BE2C (cell line): ENCODE measurements at regions not wholly inside any gene's neighbourhood (a gene's known extent, or its start where the extent isn't known, plus 50 kb on each side); places are given as distances from the start of the nearest gene placed in this dataset.

Source experiments
- DNase-seq: peaks from one replicate; pipeline ENCODE4 v3.0.0-alpha.2; 2020
- H3K27me3 ChIP-seq: fragments of 250-450 bp; sonication (Bioruptor Pico); 2 replicates; pipeline ENCODE4 v1.5.1; 2020; ENCODE audit warnings: mild to moderate bottlenecking
- H3K36me3 ChIP-seq: fragments of 250-450 bp; sonication (Bioruptor Pico); 2 replicates; pipeline ENCODE4 v1.5.1; 2020; ENCODE audit warnings: mild to moderate bottlenecking
- H3K4me1 ChIP-seq: fragments of 250-450 bp; sonication (Bioruptor Pico); 2 replicates; pipeline ENCODE4 v1.5.1; 2020
- H3K4me3 ChIP-seq: 2 replicates; pipeline ENCODE4 v1.5.1; 2011; ENCODE audit warnings: low read depth, low read length
- H3K9me3 ChIP-seq: fragments of 250-450 bp; sonication (Bioruptor Pico); 2 replicates; pipeline ENCODE4 v1.5.1; 2020
- TF ChIP-seq, protein P1 (sequence below): IDR thresholded peaks from 2 replicates; pipeline ENCODE4 v1.5.1; 2012; ENCODE audit warnings: mild to moderate bottlenecking, low read depth, low read length

DNA sequence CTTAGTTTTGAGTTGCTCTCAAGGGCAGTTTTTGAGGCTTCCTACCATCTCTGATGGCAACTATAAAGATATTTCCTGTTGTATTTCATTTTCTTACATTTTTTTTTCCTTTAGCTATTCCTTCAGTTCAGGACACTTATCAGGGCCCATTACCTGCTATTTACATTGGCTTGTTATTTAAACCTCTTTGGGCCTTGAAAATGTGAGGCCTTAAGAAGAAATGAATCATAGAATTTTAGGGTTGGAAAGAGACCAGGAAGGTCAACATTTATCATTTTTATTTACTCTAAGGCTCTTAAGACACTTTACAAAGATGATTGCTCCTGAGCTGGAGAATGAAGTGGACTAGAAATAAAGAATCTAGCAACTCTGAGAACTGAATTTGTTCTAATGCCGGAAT lies 335.2 kb downstream of the DTWD2 start:
- TF ChIP-seq, protein P1, sequence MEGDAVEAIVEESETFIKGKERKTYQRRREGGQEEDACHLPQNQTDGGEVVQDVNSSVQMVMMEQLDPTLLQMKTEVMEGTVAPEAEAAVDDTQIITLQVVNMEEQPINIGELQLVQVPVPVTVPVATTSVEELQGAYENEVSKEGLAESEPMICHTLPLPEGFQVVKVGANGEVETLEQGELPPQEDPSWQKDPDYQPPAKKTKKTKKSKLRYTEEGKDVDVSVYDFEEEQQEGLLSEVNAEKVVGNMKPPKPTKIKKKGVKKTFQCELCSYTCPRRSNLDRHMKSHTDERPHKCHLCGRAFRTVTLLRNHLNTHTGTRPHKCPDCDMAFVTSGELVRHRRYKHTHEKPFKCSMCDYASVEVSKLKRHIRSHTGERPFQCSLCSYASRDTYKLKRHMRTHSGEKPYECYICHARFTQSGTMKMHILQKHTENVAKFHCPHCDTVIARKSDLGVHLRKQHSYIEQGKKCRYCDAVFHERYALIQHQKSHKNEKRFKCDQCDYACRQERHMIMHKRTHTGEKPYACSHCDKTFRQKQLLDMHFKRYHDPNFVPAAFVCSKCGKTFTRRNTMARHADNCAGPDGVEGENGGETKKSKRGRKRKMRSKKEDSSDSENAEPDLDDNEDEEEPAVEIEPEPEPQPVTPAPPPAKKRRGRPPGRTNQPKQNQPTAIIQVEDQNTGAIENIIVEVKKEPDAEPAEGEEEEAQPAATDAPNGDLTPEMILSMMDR: no peak
- DNase-seq: no peak
- Histone ChIP-seq H3K9me3 (peaks cover 2% of the 10 kb centered on the region; the same call in 1 of the 2 replicates), H3K27me3 (no peaks in the 10 kb centered on the region), H3K4me3 (no peak overlapping the region), H3K4me1 (no peaks in the 10 kb centered on the region), H3K36me3 (no peaks in the 10 kb centered on the region)

- H3K36me3 ChIP-seq: no peaks in the 10 kb centered on the region
- no peaks in the 10 kb centered on the region for H3K4me1 ChIP-seq
- TF ChIP-seq, protein P1: no peak
- no peaks in the 10 kb centered on the region for H3K9me3 ChIP-seq
- no peak overlapping the region for H3K4me3 ChIP-seq
- no peak for DNase-seq
- H3K27me3 ChIP-seq: no peaks in the 10 kb centered on the region
Measured at GRCh38 chr5:118651002-118651401, 337.3 kb downstream of the DTWD2 start.

DNA sequence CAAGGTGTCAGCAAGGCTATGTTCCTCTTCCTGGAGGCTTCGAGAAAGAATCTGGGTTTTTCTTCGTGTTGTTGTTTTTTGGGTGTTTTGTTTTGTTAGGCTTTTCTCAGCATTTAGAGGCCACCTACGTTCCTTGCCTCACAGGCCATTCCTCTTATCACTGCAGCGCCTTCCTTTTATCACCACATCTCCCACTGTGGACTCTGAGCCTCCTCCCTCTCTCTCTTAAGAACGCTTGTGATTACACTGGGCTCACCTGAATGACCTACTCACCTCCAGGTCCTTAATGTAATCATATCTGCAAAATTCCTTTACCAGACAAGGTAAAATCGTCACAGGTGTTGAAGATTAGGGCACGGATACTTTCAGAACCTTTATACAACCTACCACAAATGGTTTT lies 340.8 kb downstream of the DTWD2 start:
- no peak overlapping the region for H3K4me3 ChIP-seq
- H3K4me1 ChIP-seq: no peaks in the 10 kb centered on the region
- H3K36me3 ChIP-seq: no peaks in the 10 kb centered on the region
- no peaks in the 10 kb centered on the region for H3K9me3 ChIP-seq
- no peaks in the 10 kb centered on the region for H3K27me3 ChIP-seq
- DNase-seq: no peak
- TF ChIP-seq, protein P1: no peak

- no peak for DNase-seq
- Histone ChIP-seq H3K27me3 (no peaks in the 10 kb centered on the region), H3K4me3 (no peak overlapping the region), H3K36me3 (no peaks in the 10 kb centered on the region), H3K9me3 (no peaks in the 10 kb centered on the region), H3K4me1 (no peaks in the 10 kb centered on the region)
- TF ChIP-seq, protein P1: no peak
Measured at GRCh38 chr5:118646917-118647316, 341.4 kb downstream of the DTWD2 start.

- H3K4me1 ChIP-seq: no peaks in the 10 kb centered on the region
- H3K9me3 ChIP-seq: no peaks in the 10 kb centered on the region
- TF ChIP-seq, protein P1: no peak
- H3K4me3 ChIP-seq: no peak overlapping the region
- no peak for DNase-seq
- H3K27me3 ChIP-seq: no peaks in the 10 kb centered on the region
- no peaks in the 10 kb centered on the region for H3K36me3 ChIP-seq
Measured at GRCh38 chr5:118637947-118638670, 350.2 kb downstream of the DTWD2 start.

DNA sequence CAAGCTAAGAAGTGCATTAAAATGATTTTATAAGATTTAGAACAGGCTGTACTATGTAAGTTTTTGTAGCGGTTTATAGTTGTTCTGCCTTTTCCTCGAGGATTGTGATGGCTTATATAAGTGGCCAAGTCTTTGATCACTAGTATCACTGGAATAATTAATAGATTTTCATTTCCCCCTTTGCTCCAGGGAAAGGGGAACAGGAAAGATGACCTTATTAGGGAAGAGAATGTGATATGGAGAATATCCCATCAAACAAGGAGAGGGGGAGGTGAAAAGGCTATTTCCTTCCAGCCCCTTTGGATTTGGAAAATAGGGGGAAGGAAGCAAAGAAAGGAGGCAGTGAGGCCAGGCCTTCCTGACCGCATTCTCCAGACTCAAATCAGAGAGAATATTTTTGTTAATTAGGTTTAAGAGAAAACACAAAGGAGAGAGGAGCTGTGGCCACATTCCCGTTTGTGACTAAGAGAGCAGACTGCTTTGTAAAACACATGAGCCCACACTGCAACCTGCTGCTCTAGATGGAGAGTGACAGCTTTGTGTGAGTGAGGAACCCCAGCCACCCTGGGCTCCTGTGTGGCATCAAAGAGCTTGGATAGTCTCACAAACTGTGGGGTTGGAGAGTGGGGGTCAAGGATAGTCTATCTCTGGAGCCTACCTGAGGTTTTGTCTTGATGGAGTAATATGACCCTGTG lies 359.5 kb downstream of the DTWD2 start:
- Histone ChIP-seq H3K4me1 (no peaks in the 10 kb centered on the region), H3K27me3 (no peaks in the 10 kb centered on the region), H3K36me3 (no peaks in the 10 kb centered on the region), H3K4me3 (no peak overlapping the region), H3K9me3 (no peaks in the 10 kb centered on the region)
- no peak for DNase-seq
- TF ChIP-seq, protein P1: no peak
